Heart right ventricle (tissue), 16 donors: ENCODE measurements at regions not wholly inside any gene's neighbourhood (a gene's known extent, or its start where the extent isn't known, plus 50 kb on each side); places are given as distances from the start of the nearest gene placed in this dataset.
A peak's percentile ranks its signal among the peaks of the same experiment; 100 is the strongest.

ENCODE experiments used
- ATAC-seq, 8 donors: fragments of 200-7000 bp; cut with Tn5 transposase; one replicate each; pipeline ENCODE4 v1.9.1; 2020; ENCODE audit warnings: mild to moderate bottlenecking in 8 of 8, moderate library complexity in 8 of 8, moderate number of reproducible peaks in 1 of 8
- DNase-seq, 2 donors: peaks; one replicate each; pipeline ENCODE4 v3.0.0-alpha.2; 2020
- H3K27ac ChIP-seq, 10 donors: fragments of 200-600 bp; sonication (generic) in 2 of 10; one replicate each; pipeline versions ENCODE4 v1.5.0 to v1.8.0; 2020 to 2022; ENCODE audit warnings: mild to moderate bottlenecking in 3 of 10
- H3K27me3 ChIP-seq, 7 donors: fragments of 200-600 bp; one replicate each; pipeline ENCODE4 v1.8.0; 2021 to 2022; ENCODE audit warnings: mild to moderate bottlenecking in 2 of 7
- H3K36me3 ChIP-seq, 9 donors: fragments of 200-600 bp; sonication (generic) in 1 of 9; one replicate each; pipeline versions ENCODE4 v1.5.0 to v1.8.0; 2020 to 2022; ENCODE audit warnings: mild to moderate bottlenecking in 2 of 9
- H3K4me1 ChIP-seq, 9 donors: fragments of 200-600 bp; sonication (generic) in 1 of 9; one replicate each; pipeline versions ENCODE4 v1.5.0 to v1.8.0; 2020 to 2022; ENCODE audit warnings: mild to moderate bottlenecking in 4 of 9
- H3K4me3 ChIP-seq, 10 donors: fragments of 200-600 bp; sonication (generic) in 2 of 10; one replicate each; pipeline versions ENCODE4 v1.5.0 to v1.8.0; 2020 to 2022; ENCODE audit warnings: mild to moderate bottlenecking in 7 of 10, moderate library complexity in 2 of 10
- H3K9me3 ChIP-seq, 11 donors: fragments of 200-600 bp in 10 of 11; sonication (generic) in 2 of 11; one replicate each; pipeline versions ENCODE4 v1.5.0 to v1.8.0; 2013 to 2022; ENCODE audit warnings: mild to moderate bottlenecking in 2 of 11, control low read depth in 1 of 11, moderate library complexity in 1 of 11
- WGBS, 2 donors: extraction: QIAGEN DNeasy Blood & Tissue Kit; methylation state at CpG; one replicate each; pipeline ENCODE4 v1.1.7; 2013; ENCODE audit warnings: inconsistent platforms in 1 of 2; 5-methylcytosine and 5-hydroxymethylcytosine counted together
- intact Hi-C, 10 donors: fragments of 100-400 bp; cut with DNase I; formaldehyde crosslinking; loops; one replicate each; pipeline versions ENCODE4 v1.11.1 to v1.14.2; 2022
- TF ChIP-seq, protein P1 (sequence below), 9 donors: fragments of 200-600 bp; sonication (generic) in 2 of 9; IDR thresholded peaks; one replicate each; pipeline versions ENCODE4 v1.5.0 to v1.8.0; 2021 to 2022; ENCODE audit warnings: antibody characterized with exemption in 9 of 9, mild to moderate bottlenecking in 5 of 9, moderate library complexity in 1 of 9
- donor health status: Arrhythmogenic right ventricular cardiomyopathy.
- donor health status: ischemic (EF 13 %, LVEDD 7.1; RV severe dilation, severe dysfunction).
- donor health status: healthy with polysubstance abuse.
- donor health status: DM: no; HTN: yes; CAD: no.
- donor health status: DM: no; HTN: no; CAD: no.
- donor health status: ischemic (EF 25% LVEDD 6.9; RV normal size, moderate dysfunction).
- donor health status: ischemic (EF 25% LVEDD 5.7; RV mildly dilated, moderate dysfunction).
- donor health status: healthy.
- donor health status: DM: yes; HTN: yes; CAD: no.
- donor health status: Ischemic cardiomyopathy.
- donor health status: ischemic (EF 35%, LVEDD 5.7; RV mildly dilated, moderate dysfunction).
- donor health status: nonischemic (EF 11% LVEDD 7.7; RV severe dilation, severe dysfunction).
- donor health status: DM: yes; HTN: yes; CAD: no.
- donor health status: PGD.
- donor health status: ischemic (EF 29% LVEDD 5.4; RV normal size, mild dysfunction).
- donor health status: nonischemic (EF 23%, LVEDD 6.1; RV moderate dilation, normal function).

DNA sequence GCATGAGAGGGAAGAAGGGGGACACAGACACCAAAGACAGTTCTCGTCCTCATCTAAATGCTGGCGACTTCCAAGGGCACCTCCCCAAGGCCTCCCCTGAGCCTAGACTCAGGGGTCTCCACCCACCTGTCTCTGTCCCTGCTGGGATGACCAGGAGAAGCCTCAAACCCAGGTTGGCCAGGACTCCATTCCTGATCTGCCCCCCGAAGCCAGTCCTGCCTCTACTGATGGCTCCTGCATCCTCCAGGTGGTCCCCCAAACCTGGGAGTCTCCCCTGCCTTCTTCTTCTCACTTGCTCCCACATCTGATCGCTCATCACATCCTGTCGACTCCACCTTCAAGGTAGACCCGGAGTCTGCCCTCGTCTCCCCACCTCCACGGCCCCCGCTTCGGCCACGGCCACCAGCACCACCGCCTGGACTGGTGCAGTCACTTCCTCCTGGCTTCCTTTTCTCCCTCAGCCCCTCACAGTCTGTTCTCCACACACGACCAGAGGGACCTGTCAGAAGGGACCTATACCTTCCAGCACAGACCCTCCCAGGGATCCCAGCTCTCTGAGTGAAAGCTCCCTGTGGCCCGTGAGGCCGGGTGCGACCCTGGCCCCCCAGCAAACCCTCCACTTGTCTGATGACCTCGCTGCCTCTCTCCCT is 92.1 kb downstream of the CEBPB start:
- Histone ChIP-seq H3K9me3 (no peaks in the 10 kb centered on the region), H3K4me1 (peaks cover 17 to 86% (median 52%) of the 10 kb centered on the region in 9 donors), H3K27me3 (no peaks in the 10 kb centered on the region), H3K27ac (peak overlapping the region in 2 of 10 donors; percentile 90 to 96), H3K4me3 (no peak overlapping the region), H3K36me3 (no peaks in the 10 kb centered on the region)
- TF ChIP-seq, protein P1, sequence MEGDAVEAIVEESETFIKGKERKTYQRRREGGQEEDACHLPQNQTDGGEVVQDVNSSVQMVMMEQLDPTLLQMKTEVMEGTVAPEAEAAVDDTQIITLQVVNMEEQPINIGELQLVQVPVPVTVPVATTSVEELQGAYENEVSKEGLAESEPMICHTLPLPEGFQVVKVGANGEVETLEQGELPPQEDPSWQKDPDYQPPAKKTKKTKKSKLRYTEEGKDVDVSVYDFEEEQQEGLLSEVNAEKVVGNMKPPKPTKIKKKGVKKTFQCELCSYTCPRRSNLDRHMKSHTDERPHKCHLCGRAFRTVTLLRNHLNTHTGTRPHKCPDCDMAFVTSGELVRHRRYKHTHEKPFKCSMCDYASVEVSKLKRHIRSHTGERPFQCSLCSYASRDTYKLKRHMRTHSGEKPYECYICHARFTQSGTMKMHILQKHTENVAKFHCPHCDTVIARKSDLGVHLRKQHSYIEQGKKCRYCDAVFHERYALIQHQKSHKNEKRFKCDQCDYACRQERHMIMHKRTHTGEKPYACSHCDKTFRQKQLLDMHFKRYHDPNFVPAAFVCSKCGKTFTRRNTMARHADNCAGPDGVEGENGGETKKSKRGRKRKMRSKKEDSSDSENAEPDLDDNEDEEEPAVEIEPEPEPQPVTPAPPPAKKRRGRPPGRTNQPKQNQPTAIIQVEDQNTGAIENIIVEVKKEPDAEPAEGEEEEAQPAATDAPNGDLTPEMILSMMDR (IDR thresholded peaks at IDR 0.05) = peak in 1 of 9 donors; percentile 17
- intact Hi-C loops = loop anchor here in 5 of 10 donors (5.0 to 10.0 kb wide), 4 partner anchors 58 to 182 kb away; partner anchors contain the start of gene CEBPB (in 2 of the 5)
- DNase-seq = no peak
- 69 to 80% methylated on average over 17 of the region's 17 CpGs for WGBS, 2 donors
- ATAC-seq = no peak

DNA sequence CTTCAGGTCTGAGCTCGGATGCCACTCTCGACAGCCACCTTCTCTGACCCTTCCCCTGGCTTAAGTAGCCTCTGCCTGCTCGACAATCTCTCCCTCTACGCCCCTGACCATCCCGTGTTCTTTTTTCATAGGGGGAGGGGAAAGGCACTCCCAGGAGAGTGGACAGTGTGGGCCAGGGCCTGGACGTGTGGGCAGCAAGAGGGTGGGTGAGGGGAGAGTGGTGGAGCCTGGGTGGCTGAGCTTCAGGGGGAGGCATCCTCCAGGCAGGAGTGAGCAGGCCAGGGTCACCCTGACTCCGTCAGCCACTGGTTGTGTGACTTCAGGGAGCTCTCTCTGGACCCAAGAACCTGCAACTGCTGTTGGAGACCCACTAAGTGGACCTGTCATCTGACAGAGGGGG is 92.7 kb downstream of the CEBPB start:
- Histone ChIP-seq H3K4me1 (peaks cover 16 to 80% (median 47%) of the 10 kb centered on the region in 9 donors), H3K27ac (peak overlapping the region in 4 of 10 donors; percentile 29 to 96 (median 62)), H3K9me3 (no peaks in the 10 kb centered on the region), H3K4me3 (no peak overlapping the region), H3K27me3 (no peaks in the 10 kb centered on the region), H3K36me3 (no peaks in the 10 kb centered on the region)
- WGBS, 2 donors = 75 to 78% methylated on average over 7 of the region's 7 CpGs
- DNase-seq = no peak
- ATAC-seq = no peak
- TF ChIP-seq, protein P1 (IDR thresholded peaks at IDR 0.05) = no peak
- intact Hi-C loops = loop anchor here in 5 of 10 donors (5.0 to 10.0 kb wide), 4 partner anchors 59 to 181 kb away; partner anchors contain the start of gene CEBPB (in 2 of the 5)

DNA sequence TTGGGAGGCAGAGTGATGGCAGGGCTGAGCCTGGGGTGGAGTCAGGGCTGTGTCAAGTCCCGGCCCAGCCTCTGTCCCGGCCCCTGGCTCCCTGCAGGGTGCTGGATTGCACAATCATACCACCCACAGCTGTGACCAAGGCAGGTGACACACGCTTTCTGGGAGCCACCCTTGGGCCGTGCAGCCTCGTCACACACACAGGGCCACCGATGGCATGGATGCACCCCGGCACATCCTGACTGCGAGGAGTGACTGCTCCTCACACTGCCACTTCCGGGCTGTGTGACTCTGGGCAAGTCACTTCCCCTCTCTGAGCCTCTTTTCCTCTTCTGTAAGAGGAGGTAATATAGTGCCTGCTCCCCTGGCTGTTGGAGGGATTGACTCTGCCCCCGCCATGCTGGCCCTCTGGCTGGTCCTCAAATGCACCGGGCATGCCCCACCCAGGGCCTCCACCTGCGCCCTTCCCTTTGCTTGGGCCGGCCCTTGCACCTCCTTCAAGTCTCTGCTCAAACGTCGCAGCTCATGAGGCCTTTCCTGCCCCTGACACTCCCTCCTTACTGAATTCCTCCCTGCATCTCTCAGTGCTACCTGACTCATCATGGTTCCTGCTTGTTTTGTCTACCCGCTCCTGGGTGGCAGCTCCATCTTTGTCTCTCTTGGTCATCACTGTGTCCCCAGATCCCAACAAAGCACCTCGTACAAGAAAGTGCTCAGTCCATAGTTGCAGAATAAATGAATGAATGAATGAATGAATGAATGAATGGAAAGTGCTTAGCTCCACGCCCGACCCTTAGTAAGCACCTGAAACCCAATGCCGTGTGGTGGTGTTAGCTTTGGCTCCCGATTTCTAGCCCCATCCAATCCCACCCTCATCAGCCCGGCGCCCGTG is 93.5 kb downstream of the CEBPB start:
- no peaks in the 10 kb centered on the region for H3K27me3 ChIP-seq
- 72 to 75% methylated on average over 24 of the region's 24 CpGs for WGBS, 2 donors
- no peak overlapping the region for H3K4me3 ChIP-seq
- ATAC-seq = peak in 4 of 8 donors; percentile 10 to 18 (median 16)
- H3K9me3 ChIP-seq = no peaks in the 10 kb centered on the region
- H3K4me1 ChIP-seq = peaks cover 10 to 72% (median 39%) of the 10 kb centered on the region in 9 donors
- TF ChIP-seq, protein P1 (IDR thresholded peaks at IDR 0.05) = no peak
- H3K27ac ChIP-seq = peak overlapping the region; percentile 39 to 96 (median 84)
- intact Hi-C loops = loop anchor here in 5 of 10 donors (5.0 to 10.0 kb wide), 4 partner anchors 59 to 181 kb away; partner anchors contain the start of gene CEBPB (in 2 of the 5)
- DNase-seq = no peak
- H3K36me3 ChIP-seq = no peaks in the 10 kb centered on the region

- TF ChIP-seq, protein P1 (IDR thresholded peaks at IDR 0.05) = no peak
- no peaks in the 10 kb centered on the region for H3K9me3 ChIP-seq
- peak overlapping the region; percentile 39 to 96 (median 84) for H3K27ac ChIP-seq
- ATAC-seq = peak; percentile 37 to 63 (median 41)
- H3K4me3 ChIP-seq = no peak overlapping the region
- no peaks in the 10 kb centered on the region for H3K36me3 ChIP-seq
- 51 to 52% methylated on average over 10 of the region's 10 CpGs for WGBS, 2 donors
- DNase-seq = peak in 1 of 2 donors; percentile 58
- peaks cover 10 to 65% (median 35%) of the 10 kb centered on the region in 9 donors for H3K4me1 ChIP-seq
- H3K27me3 ChIP-seq = no peaks in the 10 kb centered on the region
- intact Hi-C loops = loop anchor here in 5 of 10 donors (5.0 to 10.0 kb wide), 4 partner anchors 60 to 180 kb away; partner anchors contain the start of gene CEBPB (in 2 of the 5)
Observed at GRCh38 chr20:50284811-50285375, 94.3 kb downstream of the CEBPB start.
